ENCODE measurements at regions not wholly inside any gene's neighbourhood (a gene's known extent, or its start where the extent isn't known, plus 50 kb on each side); places are given as distances from the start of the nearest gene placed in this dataset.

GRCh38 chr6:120938876-120939472 is 395.3 kb downstream of the TBC1D32 start:
- Histone ChIP-seq H2AFZ (ENCODE audit: low read depth, low read length) (no peak overlapping the region), H3K9me3 (ENCODE audit: low read length) (no peaks in the 10 kb centered on the region), H3K27ac (ENCODE audit: low read length) (no peak overlapping the region), H3K9ac (ENCODE audit: low read length) (no peak overlapping the region), H3K79me2 (replicated peaks; ENCODE audit: insufficient read depth, low read length) (no peaks in the 10 kb centered on the region), H3F3A (ENCODE audit: insufficient read depth, low read length, poor library complexity, severe bottlenecking) (no peaks in the 10 kb centered on the region), H3K36me3 (ENCODE audit: insufficient read depth, low read length) (no peaks in the 10 kb centered on the region), H3K4me3 (ENCODE audit: low read length) (no peak overlapping the region), H3K9me2 (ENCODE audit: insufficient read depth, low read length) (no peaks in the 10 kb centered on the region), H3K4me2 (ENCODE audit: low read length) (no peak overlapping the region), H4K20me1 (ENCODE audit: insufficient read depth) (no peaks in the 10 kb centered on the region), H3K27me3 (ENCODE audit: insufficient read depth, low read depth, low read length) (no peaks in the 10 kb centered on the region)
- no peak for TF ChIP-seq POLR2AphosphoS5 (IDR thresholded peaks at IDR 0.05)
- TF ChIP-seq TAF1 (IDR thresholded peaks at IDR 0.05; ENCODE audit: low read depth) = no peak
- TF ChIP-seq SMC3 (conservative IDR thresholded peaks at IDR 0.05; ENCODE audit: poor library complexity) = no peak
- TF ChIP-seq EZH2 (IDR thresholded peaks at IDR 0.05; ENCODE audit: borderline replicate concordance, insufficient read depth, low read length, poor library complexity, severe bottlenecking) = no peak
- TF ChIP-seq REST (IDR thresholded peaks at IDR 0.05; ENCODE audit: borderline replicate concordance) = no peak
- no peak for TF ChIP-seq RAD21 (conservative IDR thresholded peaks at IDR 0.05)
- TF ChIP-seq EP300 (conservative IDR thresholded peaks at IDR 0.05; ENCODE audit: poor library complexity, severe bottlenecking) = no peak
- no peak for TF ChIP-seq CTCF (IDR thresholded peaks at IDR 0.05; ENCODE audit: poor library complexity, severe bottlenecking)
- no peak for TF ChIP-seq MXI1 (conservative IDR thresholded peaks at IDR 0.05; ENCODE audit: poor library complexity, severe bottlenecking)

GRCh38 chr6:120938164-120938875 is 396.0 kb downstream of the TBC1D32 start:
- no peak for TF ChIP-seq CTCF (IDR thresholded peaks at IDR 0.05; ENCODE audit: poor library complexity, severe bottlenecking)
- no peak for TF ChIP-seq REST (IDR thresholded peaks at IDR 0.05; ENCODE audit: borderline replicate concordance)
- no peak for TF ChIP-seq EP300 (conservative IDR thresholded peaks at IDR 0.05; ENCODE audit: poor library complexity, severe bottlenecking)
- no peak for TF ChIP-seq EZH2 (IDR thresholded peaks at IDR 0.05; ENCODE audit: borderline replicate concordance, insufficient read depth, low read length, poor library complexity, severe bottlenecking)
- TF ChIP-seq SMC3 (conservative IDR thresholded peaks at IDR 0.05; ENCODE audit: poor library complexity) = no peak
- TF ChIP-seq TAF1 (IDR thresholded peaks at IDR 0.05; ENCODE audit: low read depth) = no peak
- TF ChIP-seq MXI1 (conservative IDR thresholded peaks at IDR 0.05; ENCODE audit: poor library complexity, severe bottlenecking) = no peak
- no peak for TF ChIP-seq RAD21 (conservative IDR thresholded peaks at IDR 0.05)
- no peak for TF ChIP-seq POLR2AphosphoS5 (IDR thresholded peaks at IDR 0.05)
- no peak overlapping the region for H3K4me3 ChIP-seq (ENCODE audit: low read length)
- H2AFZ ChIP-seq (ENCODE audit: low read depth, low read length) = no peak overlapping the region
- no peak overlapping the region for H3K27ac ChIP-seq (ENCODE audit: low read length)
- H3K9me3 ChIP-seq (ENCODE audit: low read length) = no peaks in the 10 kb centered on the region
- H3K79me2 ChIP-seq (replicated peaks; ENCODE audit: insufficient read depth, low read length) = no peaks in the 10 kb centered on the region
- no peaks in the 10 kb centered on the region for H3K9me2 ChIP-seq (ENCODE audit: insufficient read depth, low read length)
- no peaks in the 10 kb centered on the region for H4K20me1 ChIP-seq (ENCODE audit: insufficient read depth)
- H3K4me2 ChIP-seq (ENCODE audit: low read length) = no peak overlapping the region
- no peak overlapping the region for H3K9ac ChIP-seq (ENCODE audit: low read length)
- no peaks in the 10 kb centered on the region for H3K36me3 ChIP-seq (ENCODE audit: insufficient read depth, low read length)
- no peaks in the 10 kb centered on the region for H3K27me3 ChIP-seq (ENCODE audit: insufficient read depth, low read depth, low read length)
- no peaks in the 10 kb centered on the region for H3F3A ChIP-seq (ENCODE audit: insufficient read depth, low read length, poor library complexity, severe bottlenecking)

Measured in neural cell (in vitro differentiated cells).